GM23248 (cell line): ENCODE measurements at regions not wholly inside any gene's neighbourhood (a gene's known extent, or its start where the extent isn't known, plus 50 kb on each side); places are given as distances from the start of the nearest gene placed in this dataset.

Source experiments
- DNase-seq: peaks from one replicate; pipeline ENCODE4 v3.0.0-alpha.2; 2015
- H2AFZ ChIP-seq: fragments of 200-600 bp; sonication (generic); 2 replicates; pipeline ENCODE4 v1.6.1; 2016; ENCODE audit warnings: antibody characterized with exemption
- H3F3A ChIP-seq: fragments of 200-600 bp; sonication (generic); 2 replicates; pipeline ENCODE4 v1.6.1; 2016; ENCODE audit warnings: mild to moderate bottlenecking, antibody characterized with exemption, mixed run types; ENCODE audit not compliant: insufficient read depth
- H3K27ac ChIP-seq: fragments of 200-600 bp; sonication (generic); 2 replicates; pipeline ENCODE4 v1.5.1; 2016; ENCODE audit warnings: mild to moderate bottlenecking
- H3K27me3 ChIP-seq: fragments of 200-600 bp; sonication (generic); replicated peaks from 2 replicates; pipeline ENCODE4 v1.6.1; 2016; ENCODE audit warnings: mild to moderate bottlenecking; ENCODE audit not compliant: insufficient read depth
- H3K36me3 ChIP-seq: fragments of 200-600 bp; sonication (generic); 2 replicates; pipeline ENCODE4 v1.6.1; 2016; ENCODE audit warnings: low read depth, mild to moderate bottlenecking
- H3K4me1 ChIP-seq: fragments of 200-600 bp; sonication (generic); 2 replicates; pipeline ENCODE4 v1.6.1; 2016; ENCODE audit warnings: mild to moderate bottlenecking; ENCODE audit not compliant: insufficient read depth
- H3K4me2 ChIP-seq: fragments of 200-600 bp; sonication (generic); one replicate; pipeline ENCODE4 v1.6.1; 2016; ENCODE audit warnings: mild to moderate bottlenecking; ENCODE audit not compliant: unreplicated experiment
- H3K4me3 ChIP-seq: fragments of 200-600 bp; sonication (generic); 2 replicates; pipeline ENCODE4 v1.5.1; 2016; ENCODE audit warnings: mild to moderate bottlenecking
- H3K79me2 ChIP-seq: fragments of 200-600 bp; sonication (generic); 2 replicates; pipeline ENCODE4 v1.6.1; 2016; ENCODE audit warnings: mild to moderate bottlenecking; ENCODE audit not compliant: insufficient read depth
- H3K9ac ChIP-seq: fragments of 200-600 bp; sonication (generic); 2 replicates; pipeline ENCODE4 v1.6.1; 2016; ENCODE audit warnings: mild to moderate bottlenecking
- H3K9me2 ChIP-seq: fragments of 200-600 bp; sonication (generic); 2 replicates; pipeline ENCODE4 v1.6.1; 2016; ENCODE audit warnings: mixed run types, mild to moderate bottlenecking, moderate library complexity; ENCODE audit not compliant: insufficient read depth
- H3K9me3 ChIP-seq: fragments of 200-600 bp; sonication (generic); one replicate; pipeline ENCODE4 v1.6.1; 2017; ENCODE audit warnings: low read depth
- H4K20me1 ChIP-seq: fragments of 200-600 bp; sonication (generic); 2 replicates; pipeline ENCODE4 v1.6.0; 2016; ENCODE audit not compliant: insufficient read depth
- EZH2 ChIP-seq: fragments of 200-600 bp; sonication (generic); IDR thresholded peaks from 2 replicates; pipeline ENCODE4 v1.6.1; 2018; ENCODE audit warnings: antibody characterized with exemption, mild to moderate bottlenecking; ENCODE audit not compliant: insufficient read depth, poor library complexity, severe bottlenecking
- EZH2phosphoT487 ChIP-seq: fragments of 200-600 bp; sonication (generic); IDR thresholded peaks from 2 replicates; pipeline ENCODE4 v1.6.1; 2018; ENCODE audit warnings: antibody characterized with exemption, moderate library complexity, mild to moderate bottlenecking, low read depth; ENCODE audit not compliant: insufficient read depth
- WGBS, 2 experiments: methylation state at CpG; one replicate each; pipeline ENCODE4 v1.1.6; 2015 to 2017; ENCODE audit warnings: low lambda C conversion rate in 2 of 2, low coverage in 1 of 2; ENCODE audit errors: missing lambda C conversion rate in 2 of 2; 5-methylcytosine and 5-hydroxymethylcytosine counted together
- in situ Hi-C: fragments of 300-500 bp; cut with MboI; formaldehyde crosslinking; loops from 2 replicates; pipeline ENCODE4 v1.15.0; 2020

GRCh38 chr6:24016857-24017256 lies 109.2 kb upstream of the NRSN1 start:
- TF ChIP-seq EZH2phosphoT487 (no peak), EZH2 (no peak)
- Histone ChIP-seq H3F3A (no peaks in the 10 kb centered on the region), H3K9ac (no peak overlapping the region), H3K36me3 (no peaks in the 10 kb centered on the region), H3K79me2 (no peaks in the 10 kb centered on the region), H3K4me1 (no peaks in the 10 kb centered on the region), H3K27ac (no peak overlapping the region), H4K20me1 (no peaks in the 10 kb centered on the region), H3K4me3 (no peak overlapping the region), H3K9me2 (no peaks in the 10 kb centered on the region), H3K27me3 (no peaks in the 10 kb centered on the region), H2AFZ (no peak overlapping the region), H3K9me3 (no peaks in the 10 kb centered on the region), H3K4me2 (no peak overlapping the region)
- WGBS, 2 experiments, result 62 to 69% methylated on average over 4 of the region's 4 CpGs
- no peak for DNase-seq
- in situ Hi-C loops, result no loop called here

GRCh38 chr6:24019393-24019792 lies 106.6 kb upstream of the NRSN1 start:
- H3K36me3 ChIP-seq, result no peaks in the 10 kb centered on the region
- H3F3A ChIP-seq, result no peaks in the 10 kb centered on the region
- H3K4me2 ChIP-seq, result no peak overlapping the region
- no peak overlapping the region for H3K27ac ChIP-seq
- H3K27me3 ChIP-seq, result no peaks in the 10 kb centered on the region
- H2AFZ ChIP-seq, result no peak overlapping the region
- no peak overlapping the region for H3K4me3 ChIP-seq
- DNase-seq, result no peak
- H3K9me3 ChIP-seq, result no peaks in the 10 kb centered on the region
- TF ChIP-seq EZH2phosphoT487, result no peak
- TF ChIP-seq EZH2, result no peak
- H3K9me2 ChIP-seq, result no peaks in the 10 kb centered on the region
- in situ Hi-C loops, result no loop called here
- H3K79me2 ChIP-seq, result no peaks in the 10 kb centered on the region
- H3K9ac ChIP-seq, result no peak overlapping the region
- H4K20me1 ChIP-seq, result no peaks in the 10 kb centered on the region
- no peaks in the 10 kb centered on the region for H3K4me1 ChIP-seq

GRCh38 chr6:24019830-24020229 lies 106.2 kb upstream of the NRSN1 start:
- Histone ChIP-seq H4K20me1 (no peaks in the 10 kb centered on the region), H3F3A (no peaks in the 10 kb centered on the region), H2AFZ (no peak overlapping the region), H3K4me2 (no peak overlapping the region), H3K9ac (no peak overlapping the region), H3K27me3 (no peaks in the 10 kb centered on the region), H3K36me3 (no peaks in the 10 kb centered on the region), H3K4me3 (no peak overlapping the region), H3K9me3 (no peaks in the 10 kb centered on the region), H3K9me2 (no peaks in the 10 kb centered on the region), H3K4me1 (no peaks in the 10 kb centered on the region), H3K79me2 (no peaks in the 10 kb centered on the region), H3K27ac (no peak overlapping the region)
- no peak for DNase-seq
- in situ Hi-C loops, result no loop called here
- no peak for TF ChIP-seq EZH2
- TF ChIP-seq EZH2phosphoT487, result no peak
- WGBS, 2 experiments, result 47 to 49% methylated on average over 5 of the region's 5 CpGs

GRCh38 chr6:24026050-24026449 lies 100.0 kb upstream of the NRSN1 start:
- Histone ChIP-seq H3K9ac (no peak overlapping the region), H3K27ac (no peak overlapping the region), H3K4me3 (no peak overlapping the region), H3F3A (no peaks in the 10 kb centered on the region), H3K36me3 (no peaks in the 10 kb centered on the region), H3K79me2 (no peaks in the 10 kb centered on the region), H3K27me3 (no peaks in the 10 kb centered on the region), H3K4me2 (no peak overlapping the region), H3K4me1 (no peaks in the 10 kb centered on the region), H3K9me2 (no peaks in the 10 kb centered on the region), H4K20me1 (no peaks in the 10 kb centered on the region), H2AFZ (no peak overlapping the region), H3K9me3 (no peaks in the 10 kb centered on the region)
- in situ Hi-C loops, result no loop called here
- no peak for DNase-seq
- WGBS, 2 experiments, result 2 to 8% methylated on average over 1 of the region's 1 CpG
- TF ChIP-seq EZH2phosphoT487 (no peak), EZH2 (no peak)

GRCh38 chr6:24031496-24031895 lies 94.5 kb upstream of the NRSN1 start:
- H3K9me3 ChIP-seq, result no peaks in the 10 kb centered on the region
- DNase-seq, result no peak
- in situ Hi-C loops, result no loop called here
- H3K79me2 ChIP-seq, result no peaks in the 10 kb centered on the region
- no peaks in the 10 kb centered on the region for H3K27me3 ChIP-seq
- no peaks in the 10 kb centered on the region for H3K4me1 ChIP-seq
- no peaks in the 10 kb centered on the region for H4K20me1 ChIP-seq
- no peak overlapping the region for H3K27ac ChIP-seq
- WGBS, 2 experiments, result 0 to 2% methylated on average over 2 of the region's 2 CpGs
- H3K4me2 ChIP-seq, result no peak overlapping the region
- TF ChIP-seq EZH2phosphoT487 (no peak), EZH2 (no peak)
- H2AFZ ChIP-seq, result no peak overlapping the region
- H3K9me2 ChIP-seq, result no peaks in the 10 kb centered on the region
- H3K36me3 ChIP-seq, result no peaks in the 10 kb centered on the region
- no peak overlapping the region for H3K9ac ChIP-seq
- no peak overlapping the region for H3K4me3 ChIP-seq
- no peaks in the 10 kb centered on the region for H3F3A ChIP-seq
